Keratinocyte (primary cell): ENCODE measurements at regions not wholly inside any gene's neighbourhood (a gene's known extent, or its start where the extent isn't known, plus 50 kb on each side); places are given as distances from the start of the nearest gene placed in this dataset.
"Not testable (repeated sequence)": the region's sequence is repeated elsewhere in the genome, so short reads cannot be mapped to it uniquely, and the experiment has no call there.

Experiments used
- DNase-seq: peaks from one replicate; pipeline ENCODE4 v3.0.0-alpha.2; 2011; ENCODE audit warnings: low read depth, missing footprints, low spot score
- FAIRE-seq: peaks from 2 replicates; lab custom pipeline; 2011; peaks lifted over from hg19 to GRCh38; lab: Jason Lieb, UNC
- H2AFZ ChIP-seq: 2 replicates; pipeline ENCODE4 v1.6.0; 2012; ENCODE audit warnings: low read length, control low read depth, inconsistent platforms; ENCODE audit not compliant: control insufficient read depth
- H3K27ac ChIP-seq: 2 replicates; pipeline ENCODE4 v1.5.1; 2011; ENCODE audit warnings: low read length; ENCODE audit not compliant: control insufficient read depth, insufficient read depth
- H3K27me3 ChIP-seq: 3 replicates; pipeline ENCODE4 v1.6.0; 2011; ENCODE audit warnings: low read length; ENCODE audit not compliant: control insufficient read depth, insufficient read depth; ENCODE audit errors: extremely low read depth
- H3K36me3 ChIP-seq, 2 experiments: 2 replicates in 1 of 2; 3 replicates in 1 of 2; pipeline ENCODE4 v1.5.1; 2011; ENCODE audit warnings: low read length in 2 of 2, mild to moderate bottlenecking in 1 of 2; ENCODE audit not compliant: control insufficient read depth in 2 of 2, insufficient read depth in 2 of 2; ENCODE audit errors: extremely low read depth in 1 of 2
- H3K4me1 ChIP-seq: 3 replicates; pipeline ENCODE4 v1.5.1; 2011; ENCODE audit warnings: low read length; ENCODE audit not compliant: control insufficient read depth, insufficient read depth; ENCODE audit errors: extremely low read depth
- H3K4me2 ChIP-seq: 3 replicates; pipeline ENCODE4 v1.6.0; 2011; ENCODE audit warnings: low read depth, low read length; ENCODE audit not compliant: control insufficient read depth, insufficient read depth; ENCODE audit errors: extremely low read depth
- H3K4me3 ChIP-seq, 3 experiments: fragments of 200-600 bp in 1 of 3; sonication (generic) in 1 of 3; 2 replicates in 2 of 3; 3 replicates in 1 of 3; pipeline ENCODE4 v1.5.1; 2011 to 2016; ENCODE audit warnings: low read length in 3 of 3, mild to moderate bottlenecking in 3 of 3, control low read depth in 2 of 3, inconsistent platforms in 1 of 3, low read depth in 1 of 3, mixed read lengths in 1 of 3, mixed run types in 1 of 3, moderate library complexity in 1 of 3; ENCODE audit not compliant: control insufficient read depth in 2 of 3, insufficient read depth in 2 of 3; ENCODE audit errors: extremely low read depth in 1 of 3
- H3K79me2 ChIP-seq: 2 replicates; pipeline ENCODE4 v1.6.0; 2012; ENCODE audit warnings: low read length; ENCODE audit not compliant: control insufficient read depth, insufficient read depth
- H3K9ac ChIP-seq: 3 replicates; pipeline ENCODE4 v1.6.0; 2011; ENCODE audit warnings: low read length; ENCODE audit not compliant: control insufficient read depth, insufficient read depth; ENCODE audit errors: extremely low read depth
- H3K9me1 ChIP-seq: 3 replicates; pipeline ENCODE4 v1.6.0; 2011; ENCODE audit warnings: low read length; ENCODE audit not compliant: control insufficient read depth, insufficient read depth; ENCODE audit errors: extremely low read depth
- H3K9me3 ChIP-seq: 2 replicates; pipeline ENCODE4 v1.5.1; 2012; ENCODE audit warnings: low read depth, low read length; ENCODE audit not compliant: control insufficient read depth
- H4K20me1 ChIP-seq: 3 replicates; pipeline ENCODE4 v1.6.0; 2011; ENCODE audit warnings: low read length; ENCODE audit not compliant: control insufficient read depth, insufficient read depth; ENCODE audit errors: extremely low read depth
- EZH2 ChIP-seq: IDR thresholded peaks from one replicate; pipeline ENCODE4 v1.6.1; 2012; ENCODE audit warnings: inconsistent platforms, mild to moderate bottlenecking, low read length, moderate library complexity
- dilution Hi-C: fragments of 300-500 bp; cut with MboI; formaldehyde crosslinking; loops from one replicate; pipeline ENCODE4 v1.7.0; 2020; ENCODE audit warnings: low sequenced_read_pairs; ENCODE audit not compliant: extremely low pct_ligation_motif_present
- TF ChIP-seq, protein P1 (sequence below), 3 experiments: IDR thresholded peaks in 1 of 3; conservative IDR thresholded peaks in 1 of 3; optimal IDR thresholded peaks in 1 of 3; 2 replicates in 2 of 3; 3 replicates in 1 of 3; pipeline versions ENCODE3 to v1.5.1; 2011; ENCODE audit warnings: low read length in 3 of 3, mild to moderate bottlenecking in 3 of 3, moderate library complexity in 2 of 3, control low read depth in 1 of 3, inconsistent platforms in 1 of 3; ENCODE audit not compliant: insufficient read depth in 2 of 3; ENCODE audit errors: extremely low read depth in 1 of 3

DNA sequence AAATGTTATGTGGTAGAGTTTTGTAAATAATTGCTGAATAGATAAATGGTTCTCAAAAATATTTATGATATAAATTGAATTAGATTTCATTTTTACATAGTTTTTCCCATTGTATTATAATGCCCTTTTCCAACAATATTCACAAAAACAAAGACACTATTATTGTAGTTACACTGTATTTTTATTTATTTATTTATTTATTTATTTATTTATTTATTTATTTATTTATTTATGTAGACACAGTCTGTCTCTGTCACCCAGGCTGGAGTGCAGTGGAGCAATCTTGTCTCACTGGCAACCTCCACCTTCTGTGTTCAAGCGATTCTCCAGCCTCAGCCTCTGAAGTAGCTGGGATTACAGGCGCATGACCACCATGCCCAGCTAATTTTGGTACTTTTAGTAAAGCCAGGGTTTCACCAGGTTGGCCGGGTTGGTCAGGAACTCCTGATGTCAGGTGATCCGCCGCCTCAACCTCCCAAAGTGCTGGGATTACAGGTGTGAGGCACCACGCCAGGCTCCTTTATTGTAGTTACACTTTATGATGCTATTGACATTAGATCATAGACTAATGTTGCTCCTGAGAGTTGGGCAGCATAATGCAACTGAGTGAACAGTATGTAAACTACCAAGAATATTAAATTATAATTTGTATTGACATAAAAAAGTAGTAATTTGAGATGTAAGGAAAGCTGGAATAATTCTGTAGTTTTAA is 1430.0 kb upstream of the PRMT6 start:
- no peaks in the 10 kb centered on the region for H3K4me1 ChIP-seq
- dilution Hi-C loops = no loop called here
- H3K9me3 ChIP-seq = peaks cover 3% of the 10 kb centered on the region
- no peak for FAIRE-seq
- no peak for DNase-seq
- TF ChIP-seq, protein P1, sequence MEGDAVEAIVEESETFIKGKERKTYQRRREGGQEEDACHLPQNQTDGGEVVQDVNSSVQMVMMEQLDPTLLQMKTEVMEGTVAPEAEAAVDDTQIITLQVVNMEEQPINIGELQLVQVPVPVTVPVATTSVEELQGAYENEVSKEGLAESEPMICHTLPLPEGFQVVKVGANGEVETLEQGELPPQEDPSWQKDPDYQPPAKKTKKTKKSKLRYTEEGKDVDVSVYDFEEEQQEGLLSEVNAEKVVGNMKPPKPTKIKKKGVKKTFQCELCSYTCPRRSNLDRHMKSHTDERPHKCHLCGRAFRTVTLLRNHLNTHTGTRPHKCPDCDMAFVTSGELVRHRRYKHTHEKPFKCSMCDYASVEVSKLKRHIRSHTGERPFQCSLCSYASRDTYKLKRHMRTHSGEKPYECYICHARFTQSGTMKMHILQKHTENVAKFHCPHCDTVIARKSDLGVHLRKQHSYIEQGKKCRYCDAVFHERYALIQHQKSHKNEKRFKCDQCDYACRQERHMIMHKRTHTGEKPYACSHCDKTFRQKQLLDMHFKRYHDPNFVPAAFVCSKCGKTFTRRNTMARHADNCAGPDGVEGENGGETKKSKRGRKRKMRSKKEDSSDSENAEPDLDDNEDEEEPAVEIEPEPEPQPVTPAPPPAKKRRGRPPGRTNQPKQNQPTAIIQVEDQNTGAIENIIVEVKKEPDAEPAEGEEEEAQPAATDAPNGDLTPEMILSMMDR (optimal IDR thresholded peaks at IDR 0.05 in 1 of 3, IDR thresholded peaks at IDR 0.05 in 1 of 3, conservative IDR thresholded peaks at IDR 0.05 in 1 of 3; ENCODE audit: extremely low read depth in 1 of 3, insufficient read depth in 2 of 3, low read length in 3 of 3) = no peak
- no peak for TF ChIP-seq EZH2
- no peaks in the 10 kb centered on the region for H3K36me3 ChIP-seq
- H3K9me1 ChIP-seq = no peaks in the 10 kb centered on the region
- no peaks in the 10 kb centered on the region for H3K79me2 ChIP-seq
- H3K27me3 ChIP-seq = no peaks in the 10 kb centered on the region
- no peak overlapping the region for H3K4me2 ChIP-seq
- H3K27ac ChIP-seq = no peak overlapping the region
- H4K20me1 ChIP-seq = no peaks in the 10 kb centered on the region
- no peak overlapping the region for H2AFZ ChIP-seq
- no peak overlapping the region for H3K9ac ChIP-seq
- H3K4me3 ChIP-seq = no peak overlapping the region

DNA sequence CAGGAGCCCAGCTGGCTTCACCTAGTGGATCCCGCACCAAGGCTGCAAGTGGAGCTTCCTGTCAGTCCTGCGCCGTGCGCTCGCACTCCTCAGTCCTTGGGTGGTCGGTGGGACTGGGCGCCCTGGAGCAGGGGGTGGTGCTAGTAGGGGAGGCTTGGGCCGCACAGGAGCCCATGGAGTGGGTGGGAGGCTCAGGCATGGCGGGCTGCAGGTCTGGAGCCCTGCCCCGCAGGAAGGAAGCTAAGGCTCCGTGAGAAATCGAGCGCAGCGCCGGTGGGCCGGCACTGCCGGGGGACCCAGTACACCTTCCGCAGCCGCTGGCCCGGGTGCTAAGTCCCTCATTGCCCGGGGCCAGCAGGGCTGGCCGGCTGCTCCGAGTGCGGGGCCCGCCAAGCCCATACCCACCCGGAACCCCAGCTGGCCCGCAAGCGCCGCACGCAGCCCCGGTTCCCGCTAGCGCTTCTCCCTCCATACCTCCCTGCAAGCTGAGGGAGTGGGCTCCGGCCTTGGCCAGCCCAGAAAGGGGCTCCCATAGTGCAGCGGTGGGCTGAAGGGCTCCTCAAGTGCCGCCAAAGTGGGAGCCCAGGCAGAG is 1425.2 kb upstream of the PRMT6 start:
- dilution Hi-C loops, H2AFZ ChIP-seq, DNase-seq: not testable (repeated sequence)

More for the DNA sequence above, 1425.2 kb upstream of the PRMT6 start:
- not testable (repeated sequence) for H3K4me2 ChIP-seq, H3K4me3 ChIP-seq, H3K4me1 ChIP-seq, H3K9me3 ChIP-seq, H3K27ac ChIP-seq, H3K9ac ChIP-seq, FAIRE-seq, H3K27me3 ChIP-seq, H3K79me2 ChIP-seq, H3K36me3 ChIP-seq, H4K20me1 ChIP-seq, H3K9me1 ChIP-seq
